Fibroblast of peridontal ligament (primary cell): ENCODE measurements at regions not wholly inside any gene's neighbourhood (a gene's known extent, or its start where the extent isn't known, plus 50 kb on each side); places are given as distances from the start of the nearest gene placed in this dataset.

Experiments used
- DNase-seq: peaks from one replicate; pipeline ENCODE4 v3.0.0-alpha.2; 2010; ENCODE audit errors: extremely low read depth

- peak; percentile 4 for DNase-seq
Observed at GRCh38 chr11:70675697-70676374, 277.5 kb downstream of the CTTN start.

- no peak for DNase-seq
Observed at GRCh38 chr11:70677232-70677916, 279.0 kb downstream of the CTTN start.

GRCh38 chr11:70678931-70679900 is 280.9 kb downstream of the CTTN start:
- DNase-seq, result no peak

- DNase-seq, result no peak
Observed at GRCh38 chr11:70680781-70681281, 282.5 kb downstream of the CTTN start.

GRCh38 chr11:70682056-70682455 is 283.7 kb downstream of the CTTN start:
- DNase-seq, result no peak

GRCh38 chr11:70682760-70683159 is 284.4 kb downstream of the CTTN start:
- DNase-seq, result no peak

- no peak for DNase-seq
Observed at GRCh38 chr11:70687716-70688115, 289.4 kb downstream of the CTTN start.

GRCh38 chr11:70688142-70688541 is 289.8 kb downstream of the CTTN start:
- no peak for DNase-seq

GRCh38 chr11:70689764-70690163 is 291.4 kb downstream of the CTTN start:
- no peak for DNase-seq

GRCh38 chr11:70692131-70692530 is 293.8 kb downstream of the CTTN start:
- no peak for DNase-seq

- peak; percentile 10 for DNase-seq
Observed at GRCh38 chr11:70694371-70694770, 296.0 kb downstream of the CTTN start.

GRCh38 chr11:70695086-70695960 is 297.0 kb downstream of the CTTN start:
- DNase-seq, result peak; percentile 49

GRCh38 chr11:70696076-70696475 is 297.7 kb downstream of the CTTN start:
- DNase-seq, result no peak

GRCh38 chr11:70696564-70696963 is 298.2 kb downstream of the CTTN start:
- DNase-seq, result no peak

GRCh38 chr11:70697701-70698100 is 299.4 kb downstream of the CTTN start:
- no peak for DNase-seq

- no peak for DNase-seq
Observed at GRCh38 chr11:70698871-70699270, 300.5 kb downstream of the CTTN start.

GRCh38 chr11:70699294-70700221 is 301.2 kb downstream of the CTTN start:
- no peak for DNase-seq

- DNase-seq, result no peak
Observed at GRCh38 chr11:70700453-70700852, 302.1 kb downstream of the CTTN start.

GRCh38 chr11:70700871-70701270 is 302.5 kb downstream of the CTTN start:
- no peak for DNase-seq

- no peak for DNase-seq
Observed at GRCh38 chr11:70702040-70702648, 303.8 kb downstream of the CTTN start.
